HEK293T (cell line): ENCODE measurements at regions not wholly inside any gene's neighbourhood (a gene's known extent, or its start where the extent isn't known, plus 50 kb on each side); places are given as distances from the start of the nearest gene placed in this dataset.

Source experiments
- CTCF ChIA-PET: fragments of 350-600 bp; formaldehyde crosslinking; extraction: SDS; loops from one replicate; lab custom pipeline; 2021; ENCODE audit warnings: antibody characterized with exemption, inconsistent platforms; lab: Yijun Ruan, JAX
- POLR2A ChIA-PET: fragments of 350-600 bp; formaldehyde crosslinking; extraction: SDS; loops from one replicate; lab custom pipeline; 2020; ENCODE audit warnings: antibody characterized with exemption, inconsistent platforms; lab: Yijun Ruan, JAX
- DNase-seq: peaks from one replicate; pipeline ENCODE4 v3.0.0; 2012; ENCODE audit warnings: mixed read lengths; ENCODE audit errors: extremely low spot score
- ARNT ChIP-seq: fragments of 450-650 bp; IDR thresholded peaks from 2 replicates; pipeline ENCODE4 v1.6.1; 2017; ENCODE audit warnings: mild to moderate bottlenecking
- BHLHE40 ChIP-seq: fragments of 450-650 bp; IDR thresholded peaks from 2 replicates; pipeline ENCODE4 v1.6.1; 2016; ENCODE audit warnings: mild to moderate bottlenecking, moderate library complexity, borderline replicate concordance
- CTBP1 ChIP-seq: fragments of 450-650 bp; IDR thresholded peaks from 2 replicates; pipeline ENCODE4 v1.6.1; 2016; ENCODE audit warnings: borderline replicate concordance
- ELF4 ChIP-seq: fragments of 450-650 bp; IDR thresholded peaks from 2 replicates; pipeline ENCODE4 v1.6.1; 2017; ENCODE audit warnings: antibody characterized with exemption
- FOXA1 ChIP-seq: fragments of 450-650 bp; IDR thresholded peaks from 2 replicates; pipeline ENCODE4 v1.6.1; 2016; ENCODE audit warnings: mild to moderate bottlenecking
- FOXK2 ChIP-seq: fragments of 450-650 bp; IDR thresholded peaks from 2 replicates; pipeline ENCODE4 v1.6.1; 2016; ENCODE audit warnings: mild to moderate bottlenecking
- FOXM1 ChIP-seq: fragments of 450-650 bp; IDR thresholded peaks from 2 replicates; pipeline ENCODE4 v1.6.1; 2017; ENCODE audit warnings: mild to moderate bottlenecking, borderline replicate concordance
- HDGF ChIP-seq: fragments of 450-650 bp; IDR thresholded peaks from 2 replicates; pipeline ENCODE4 v1.6.1; 2017; ENCODE audit warnings: antibody characterized with exemption, borderline replicate concordance
- L3MBTL2 ChIP-seq: fragments of 450-650 bp; conservative IDR thresholded peaks from 2 replicates; pipeline ENCODE4 v1.6.1; 2016; ENCODE audit warnings: mild to moderate bottlenecking
- LEF1 ChIP-seq: fragments of 450-650 bp; IDR thresholded peaks from 2 replicates; pipeline ENCODE4 v1.6.1; 2017; ENCODE audit warnings: mild to moderate bottlenecking, borderline replicate concordance
- NFRKB ChIP-seq: fragments of 450-650 bp; IDR thresholded peaks from 2 replicates; pipeline ENCODE4 v1.6.1; 2016; ENCODE audit warnings: mild to moderate bottlenecking, moderate library complexity
- PKNOX1 ChIP-seq: fragments of 450-650 bp; IDR thresholded peaks from 2 replicates; pipeline ENCODE4 v1.6.1; 2016
- SP1 ChIP-seq: fragments of 450-650 bp; IDR thresholded peaks from 2 replicates; pipeline ENCODE4 v1.6.1; 2017
- SUZ12 ChIP-seq: fragments of 450-650 bp; IDR thresholded peaks from 2 replicates; pipeline ENCODE4 v1.6.1; 2016; ENCODE audit warnings: mild to moderate bottlenecking
- TARDBP ChIP-seq: fragments of 450-650 bp; IDR thresholded peaks from 2 replicates; pipeline ENCODE4 v1.6.1; 2016
- ZNF384 ChIP-seq: fragments of 450-650 bp; IDR thresholded peaks from 2 replicates; pipeline ENCODE4 v1.6.1; 2016

GRCh38 chr9:99509900-99510535, 287.9 kb downstream of the SEC61B start:
- ChIA-PET CTCF (no interaction called here), POLR2A (no interaction called here)
- DNase-seq, result no peak
- TF ChIP-seq SP1 (no peak), PKNOX1 (no peak), FOXK2 (no peak)

GRCh38 chr9:99511723-99512122, 289.6 kb downstream of the SEC61B start:
- ChIA-PET CTCF (no interaction called here), POLR2A (no interaction called here)
- no peak for DNase-seq
- TF ChIP-seq ELF4 (no peak), FOXM1 (no peak)

GRCh38 chr9:99513441-99514112, 291.5 kb downstream of the SEC61B start:
- ChIA-PET CTCF (no interaction called here), POLR2A (no interaction called here)
- DNase-seq, result no peak
- TF ChIP-seq LEF1 (no peak), ELF4 (no peak)

- CTCF ChIA-PET, result no interaction called here
- no peak for TF ChIP-seq SUZ12
- TF ChIP-seq ZNF384, result no peak
- no peak for TF ChIP-seq PKNOX1
- TF ChIP-seq BHLHE40, result no peak
- TF ChIP-seq FOXA1, result no peak
- no peak for TF ChIP-seq L3MBTL2
- TF ChIP-seq FOXK2, result no peak
- no peak for TF ChIP-seq ARNT
- no peak for TF ChIP-seq TARDBP
- no peak for TF ChIP-seq SP1
- TF ChIP-seq CTBP1, result no peak
- no peak for TF ChIP-seq ELF4
- no peak for TF ChIP-seq HDGF
- no peak for TF ChIP-seq FOXM1
- TF ChIP-seq LEF1, result no peak
- TF ChIP-seq NFRKB, result no peak
- POLR2A ChIA-PET, result no interaction called here
- DNase-seq, result no peak
Measured at GRCh38 chr9:99515093-99515492, 293.0 kb downstream of the SEC61B start.

- TF ChIP-seq FOXA1 (no peak), SP1 (no peak), ELF4 (no peak), BHLHE40 (no peak), NFRKB (no peak), ZNF384 (no peak), HDGF (no peak), CTBP1 (no peak), L3MBTL2 (no peak), FOXM1 (no peak), TARDBP (no peak), SUZ12 (no peak), LEF1 (no peak), PKNOX1 (no peak), ARNT (no peak), FOXK2 (no peak)
- DNase-seq, result no peak
- POLR2A ChIA-PET, result no interaction called here
- CTCF ChIA-PET, result no interaction called here
Measured at GRCh38 chr9:99515895-99516656, 294.0 kb downstream of the SEC61B start.

- POLR2A ChIA-PET, result no interaction called here
- DNase-seq, result no peak
- CTCF ChIA-PET, result no interaction called here
- no peak for TF ChIP-seq CTBP1
- no peak for TF ChIP-seq SUZ12
- no peak for TF ChIP-seq SP1
- TF ChIP-seq FOXK2, result no peak
- TF ChIP-seq BHLHE40, result no peak
- TF ChIP-seq NFRKB, result no peak
- no peak for TF ChIP-seq PKNOX1
- no peak for TF ChIP-seq L3MBTL2
- no peak for TF ChIP-seq FOXM1
- TF ChIP-seq TARDBP, result no peak
- no peak for TF ChIP-seq ARNT
- no peak for TF ChIP-seq ZNF384
- TF ChIP-seq LEF1, result no peak
- no peak for TF ChIP-seq ELF4
- no peak for TF ChIP-seq FOXA1
- no peak for TF ChIP-seq HDGF
Measured at GRCh38 chr9:99516657-99517049, 294.6 kb downstream of the SEC61B start.
